22Rv1 (cell line): ENCODE measurements at regions not wholly inside any gene's neighbourhood (a gene's known extent, or its start where the extent isn't known, plus 50 kb on each side); places are given as distances from the start of the nearest gene placed in this dataset.

ENCODE experiments used
- ZFX ChIP-seq: fragments of 450-650 bp; IDR thresholded peaks from 2 replicates; pipeline ENCODE4 v1.6.1; 2017; ENCODE audit warnings: antibody characterized with exemption, borderline replicate concordance
- TF ChIP-seq, protein P1 (sequence below): fragments of 450-650 bp; IDR thresholded peaks from 2 replicates; pipeline ENCODE4 v1.5.1; 2017; ENCODE audit warnings: mild to moderate bottlenecking

DNA sequence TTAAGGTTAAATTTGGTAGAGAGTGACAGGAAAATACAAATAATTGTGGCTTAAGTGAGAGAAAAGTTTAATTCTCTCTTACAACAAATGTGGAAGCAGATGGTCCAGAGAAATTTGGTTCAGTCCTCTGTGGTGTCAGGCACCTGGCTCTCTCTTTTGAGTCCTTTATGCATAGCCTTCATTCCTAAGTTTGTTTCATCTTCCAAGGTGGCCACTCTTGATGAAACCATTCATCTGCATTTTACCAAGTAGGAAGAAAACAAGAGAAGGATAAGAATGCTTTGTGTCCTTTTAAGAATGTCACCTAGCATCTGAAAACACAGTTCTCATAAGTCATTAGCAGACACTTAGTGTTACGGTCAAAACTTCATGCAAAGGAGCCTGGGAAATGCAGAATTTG is 442.5 kb downstream of the CCER1 start:
- TF ChIP-seq, protein P1, sequence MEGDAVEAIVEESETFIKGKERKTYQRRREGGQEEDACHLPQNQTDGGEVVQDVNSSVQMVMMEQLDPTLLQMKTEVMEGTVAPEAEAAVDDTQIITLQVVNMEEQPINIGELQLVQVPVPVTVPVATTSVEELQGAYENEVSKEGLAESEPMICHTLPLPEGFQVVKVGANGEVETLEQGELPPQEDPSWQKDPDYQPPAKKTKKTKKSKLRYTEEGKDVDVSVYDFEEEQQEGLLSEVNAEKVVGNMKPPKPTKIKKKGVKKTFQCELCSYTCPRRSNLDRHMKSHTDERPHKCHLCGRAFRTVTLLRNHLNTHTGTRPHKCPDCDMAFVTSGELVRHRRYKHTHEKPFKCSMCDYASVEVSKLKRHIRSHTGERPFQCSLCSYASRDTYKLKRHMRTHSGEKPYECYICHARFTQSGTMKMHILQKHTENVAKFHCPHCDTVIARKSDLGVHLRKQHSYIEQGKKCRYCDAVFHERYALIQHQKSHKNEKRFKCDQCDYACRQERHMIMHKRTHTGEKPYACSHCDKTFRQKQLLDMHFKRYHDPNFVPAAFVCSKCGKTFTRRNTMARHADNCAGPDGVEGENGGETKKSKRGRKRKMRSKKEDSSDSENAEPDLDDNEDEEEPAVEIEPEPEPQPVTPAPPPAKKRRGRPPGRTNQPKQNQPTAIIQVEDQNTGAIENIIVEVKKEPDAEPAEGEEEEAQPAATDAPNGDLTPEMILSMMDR: no peak
- TF ChIP-seq ZFX: no peak
